ENCODE measurements at regions not wholly inside any gene's neighbourhood (a gene's known extent, or its start where the extent isn't known, plus 50 kb on each side); places are given as distances from the start of the nearest gene placed in this dataset.

DNA sequence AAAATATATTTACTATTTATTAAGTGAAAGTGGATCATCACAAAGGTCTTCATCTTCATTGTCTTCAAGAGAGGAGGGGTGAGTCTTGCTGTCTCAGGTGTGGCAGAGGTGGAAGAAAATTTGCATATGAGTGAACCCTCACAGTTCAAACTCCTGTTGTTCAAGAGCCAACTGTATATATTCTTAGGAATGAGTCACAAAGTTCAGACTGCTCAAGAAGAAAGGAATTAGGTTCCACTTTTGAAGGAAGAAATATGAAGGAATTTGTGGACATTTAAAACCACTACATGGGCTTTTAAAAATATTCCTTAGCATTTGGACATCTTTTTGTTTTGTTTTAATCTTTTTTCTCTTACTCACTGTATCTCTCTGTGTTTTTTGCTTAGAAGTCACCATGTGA lies 212.6 kb downstream of the INSIG2 start:
- H3K4me3 ChIP-seq (ENCODE audit: low read depth, low read length): no peak overlapping the region

GRCh38 chr2:118296663-118297062 lies 208.4 kb downstream of the INSIG2 start:
- H3K4me3 ChIP-seq (ENCODE audit: low read depth, low read length): no peak overlapping the region

DNA sequence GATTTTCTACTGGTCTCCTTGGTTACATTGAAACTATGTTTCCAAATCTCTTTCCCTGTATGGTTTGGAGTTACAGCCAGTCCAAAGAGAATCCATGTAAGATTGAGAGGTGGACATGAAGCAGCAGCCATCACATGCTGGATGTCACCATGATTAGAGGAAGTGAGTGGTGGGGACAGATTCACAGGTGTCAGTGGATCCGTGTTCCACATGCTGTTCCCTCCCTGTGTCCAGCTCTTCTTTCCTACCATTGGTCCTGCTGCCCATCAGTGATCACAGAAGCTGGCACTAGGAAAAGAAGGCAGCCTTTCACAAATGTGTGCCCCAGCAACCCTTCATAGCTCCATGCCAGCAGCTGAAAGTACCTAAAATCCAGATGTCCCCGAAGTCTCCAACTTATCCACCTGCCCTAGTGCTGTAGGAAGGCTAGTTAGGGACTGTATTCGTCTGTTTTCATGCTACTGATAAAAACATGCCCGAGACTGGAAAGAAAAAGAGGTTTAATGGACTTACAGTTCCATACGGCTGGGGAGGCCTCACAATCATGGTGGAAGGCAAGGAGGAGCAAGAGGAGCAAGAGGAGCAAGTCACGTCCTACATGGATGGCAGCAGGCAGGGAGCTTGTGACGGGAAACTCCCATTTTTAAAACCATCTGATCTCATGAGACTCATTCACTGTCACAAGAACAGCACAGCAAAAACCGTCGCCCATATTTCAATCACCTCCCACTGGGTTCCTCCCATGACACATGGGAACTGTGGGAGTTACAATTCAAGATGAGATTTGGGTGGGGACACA lies 207.5 kb downstream of the INSIG2 start:
- H3K4me3 ChIP-seq (ENCODE audit: low read depth, low read length): no peak overlapping the region

DNA sequence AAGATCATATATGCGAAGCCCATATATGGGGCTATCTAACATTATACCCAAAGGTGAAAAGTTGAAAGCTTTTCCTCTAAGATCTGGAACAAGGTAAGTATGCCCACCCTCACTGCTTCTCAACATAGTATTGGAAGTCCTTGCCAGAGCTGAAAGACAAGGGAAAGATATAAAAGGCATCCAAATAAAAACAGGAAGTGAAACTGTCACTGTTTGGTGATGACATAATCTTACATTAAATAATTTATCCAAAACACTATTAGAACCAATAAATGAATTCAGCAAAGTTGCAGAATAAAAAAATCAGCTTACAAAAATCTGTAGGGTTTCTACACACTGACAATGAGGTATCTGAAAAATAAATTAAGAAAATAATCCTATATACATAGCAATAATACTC lies 205.8 kb downstream of the INSIG2 start:
- H3K4me3 ChIP-seq (ENCODE audit: low read depth, low read length): no peak overlapping the region

- no peak overlapping the region for H3K4me3 ChIP-seq (ENCODE audit: low read depth, low read length)
Measured at GRCh38 chr2:118292991-118293390, 204.7 kb downstream of the INSIG2 start.

- no peak overlapping the region for H3K4me3 ChIP-seq (ENCODE audit: low read depth, low read length)
Measured at GRCh38 chr2:118291251-118291880, 203.1 kb downstream of the INSIG2 start.

GRCh38 chr2:118290411-118291250 lies 202.4 kb downstream of the INSIG2 start:
- H3K4me3 ChIP-seq (ENCODE audit: low read depth, low read length): no peak overlapping the region

DNA sequence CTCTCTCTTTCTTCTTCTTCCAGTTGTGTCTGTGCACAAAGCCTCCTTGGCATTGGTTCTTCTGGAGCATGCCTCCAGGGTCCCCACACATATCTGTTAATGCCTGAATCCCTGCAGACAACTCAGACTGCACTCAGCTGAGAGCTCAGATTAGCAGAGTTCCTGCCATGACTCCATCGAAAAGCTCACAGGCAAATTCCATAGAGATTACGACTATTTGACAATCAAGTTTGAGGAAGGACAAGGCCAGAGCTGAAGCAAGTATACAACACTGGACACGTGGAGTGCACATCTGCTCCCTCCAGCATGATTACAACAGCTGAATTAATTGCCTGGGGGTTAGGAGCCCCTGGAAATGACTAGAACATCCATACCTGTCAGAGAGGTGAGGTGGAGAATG lies 190.7 kb downstream of the INSIG2 start:
- no peak overlapping the region for H3K4me3 ChIP-seq (ENCODE audit: low read depth, low read length)

- H3K4me3 ChIP-seq (ENCODE audit: low read depth, low read length): no peak overlapping the region
Measured at GRCh38 chr2:118278046-118278445, 189.8 kb downstream of the INSIG2 start.

- H3K4me3 ChIP-seq (ENCODE audit: low read depth, low read length): no peak overlapping the region
Measured at GRCh38 chr2:118274841-118275510, 186.7 kb downstream of the INSIG2 start.

- no peak overlapping the region for H3K4me3 ChIP-seq (ENCODE audit: low read depth, low read length)
Measured at GRCh38 chr2:118272391-118272790, 184.1 kb downstream of the INSIG2 start.

- H3K4me3 ChIP-seq (ENCODE audit: low read depth, low read length): no peak overlapping the region
Measured at GRCh38 chr2:118269408-118270051, 181.3 kb downstream of the INSIG2 start.

- no peak overlapping the region for H3K4me3 ChIP-seq (ENCODE audit: low read depth, low read length)
Measured at GRCh38 chr2:118268268-118268667, 180.0 kb downstream of the INSIG2 start.

GRCh38 chr2:118265873-118266455 lies 177.7 kb downstream of the INSIG2 start:
- H3K4me3 ChIP-seq (ENCODE audit: low read depth, low read length): no peak overlapping the region

DNA sequence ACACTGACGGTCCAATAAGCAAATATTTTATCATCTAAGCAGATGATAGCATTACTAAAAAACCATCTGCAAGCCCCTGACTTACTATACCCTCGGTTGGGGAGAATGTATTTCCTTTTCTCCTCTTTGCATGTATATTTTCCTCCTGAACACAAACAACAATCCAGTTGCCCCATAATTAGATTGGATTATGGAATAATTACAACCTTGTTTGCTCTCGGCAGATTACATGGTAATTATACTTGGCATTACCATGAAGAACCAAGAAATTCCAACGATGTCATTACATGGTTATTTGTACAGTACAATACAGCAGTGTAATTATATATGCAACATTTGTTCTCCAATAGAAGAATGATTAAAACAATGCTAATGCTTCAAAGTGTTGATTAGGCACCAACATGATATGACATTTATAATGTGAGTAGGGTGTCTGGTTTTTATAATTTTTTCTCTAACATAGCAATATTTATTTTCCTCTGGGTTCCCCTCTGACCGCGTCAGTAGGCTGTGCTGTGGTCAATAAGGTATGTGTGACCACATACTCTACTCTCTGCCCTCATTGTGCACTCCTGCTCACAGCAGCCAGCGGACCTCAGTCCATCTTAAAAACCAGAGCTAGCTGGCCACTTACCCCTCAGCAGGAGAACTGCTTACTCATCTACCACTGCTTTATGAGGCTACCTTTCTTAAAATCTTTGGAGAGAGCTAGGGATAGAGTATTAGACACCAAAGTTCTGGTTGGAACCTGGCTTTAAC lies 176.1 kb downstream of the INSIG2 start:
- H3K4me3 ChIP-seq (ENCODE audit: low read depth, low read length): no peak overlapping the region

- no peak overlapping the region for H3K4me3 ChIP-seq (ENCODE audit: low read depth, low read length)
Measured at GRCh38 chr2:118257696-118258095, 169.4 kb downstream of the INSIG2 start.

DNA sequence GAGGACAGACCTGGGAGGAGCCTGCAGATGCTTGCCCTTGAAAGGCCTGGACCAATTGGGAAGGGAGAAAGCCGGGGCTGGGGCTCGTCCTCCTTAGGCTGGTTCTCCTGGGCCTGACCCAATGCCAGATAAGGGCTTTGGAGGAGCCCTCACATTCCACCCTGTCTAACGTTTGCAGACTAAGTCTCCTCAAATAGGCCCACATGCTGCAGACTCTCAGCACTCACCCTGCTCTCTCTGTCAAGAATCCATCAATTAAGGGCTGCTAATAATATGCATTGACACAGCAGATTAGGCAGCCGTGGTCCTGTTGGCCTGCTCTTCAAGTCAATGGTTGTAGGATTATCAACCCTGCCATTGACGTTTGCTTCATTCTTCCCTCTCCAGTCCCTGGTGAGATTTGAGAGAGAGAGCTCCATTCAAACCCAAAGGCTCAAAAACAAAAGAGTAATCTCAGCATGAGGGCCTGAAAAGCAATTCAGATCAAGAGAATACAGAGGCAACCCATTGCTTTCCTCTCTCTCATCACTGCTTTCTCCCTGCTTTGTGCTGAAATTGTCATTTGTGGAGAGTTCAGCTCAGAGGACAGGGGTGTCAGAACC lies 167.6 kb downstream of the INSIG2 start:
- H3K4me3 ChIP-seq (ENCODE audit: low read depth, low read length): no peak overlapping the region

- no peak overlapping the region for H3K4me3 ChIP-seq (ENCODE audit: low read depth, low read length)
Measured at GRCh38 chr2:118255301-118255700, 167.0 kb downstream of the INSIG2 start.

DNA sequence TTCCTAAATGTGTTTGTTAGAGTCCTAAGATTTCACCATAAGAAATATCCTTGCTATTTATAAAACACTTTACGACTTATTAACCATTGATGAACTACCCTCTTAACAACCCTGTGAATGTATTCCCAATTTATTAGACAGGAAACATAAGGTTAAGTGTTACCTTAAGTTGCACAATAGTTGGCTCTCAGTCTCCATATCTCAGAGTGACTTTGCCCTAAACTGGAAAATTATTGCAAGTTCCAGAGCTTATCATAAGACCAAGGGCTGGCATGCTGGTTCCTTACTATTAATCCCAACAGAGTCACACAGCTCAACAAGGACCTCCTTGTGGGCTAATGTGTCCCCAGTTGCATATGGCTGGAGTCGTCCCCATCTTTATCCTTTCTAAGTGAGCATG lies 165.8 kb downstream of the INSIG2 start:
- H3K4me3 ChIP-seq (ENCODE audit: low read depth, low read length): no peak overlapping the region

Data from iPS-11a (cell line).